Heart right ventricle (tissue), 16 donors: ENCODE measurements at regions not wholly inside any gene's neighbourhood (a gene's known extent, or its start where the extent isn't known, plus 50 kb on each side); places are given as distances from the start of the nearest gene placed in this dataset.

ENCODE experiments used
- ATAC-seq, 8 donors: fragments of 200-7000 bp; cut with Tn5 transposase; one replicate each; pipeline ENCODE4 v1.9.1; 2020; ENCODE audit warnings: mild to moderate bottlenecking in 8 of 8, moderate library complexity in 8 of 8, moderate number of reproducible peaks in 1 of 8
- DNase-seq, 2 donors: peaks; one replicate each; pipeline ENCODE4 v3.0.0-alpha.2; 2020
- H3K27ac ChIP-seq, 10 donors: fragments of 200-600 bp; sonication (generic) in 2 of 10; one replicate each; pipeline versions ENCODE4 v1.5.0 to v1.8.0; 2020 to 2022; ENCODE audit warnings: mild to moderate bottlenecking in 3 of 10
- H3K27me3 ChIP-seq, 7 donors: fragments of 200-600 bp; one replicate each; pipeline ENCODE4 v1.8.0; 2021 to 2022; ENCODE audit warnings: mild to moderate bottlenecking in 2 of 7
- H3K36me3 ChIP-seq, 9 donors: fragments of 200-600 bp; sonication (generic) in 1 of 9; one replicate each; pipeline versions ENCODE4 v1.5.0 to v1.8.0; 2020 to 2022; ENCODE audit warnings: mild to moderate bottlenecking in 2 of 9
- H3K4me1 ChIP-seq, 9 donors: fragments of 200-600 bp; sonication (generic) in 1 of 9; one replicate each; pipeline versions ENCODE4 v1.5.0 to v1.8.0; 2020 to 2022; ENCODE audit warnings: mild to moderate bottlenecking in 4 of 9
- H3K4me3 ChIP-seq, 10 donors: fragments of 200-600 bp; sonication (generic) in 2 of 10; one replicate each; pipeline versions ENCODE4 v1.5.0 to v1.8.0; 2020 to 2022; ENCODE audit warnings: mild to moderate bottlenecking in 7 of 10, moderate library complexity in 2 of 10
- H3K9me3 ChIP-seq, 11 donors: fragments of 200-600 bp in 10 of 11; sonication (generic) in 2 of 11; one replicate each; pipeline versions ENCODE4 v1.5.0 to v1.8.0; 2013 to 2022; ENCODE audit warnings: mild to moderate bottlenecking in 2 of 11, control low read depth in 1 of 11, moderate library complexity in 1 of 11
- CTCF ChIP-seq, 9 donors: fragments of 200-600 bp; sonication (generic) in 2 of 9; IDR thresholded peaks; one replicate each; pipeline versions ENCODE4 v1.5.0 to v1.8.0; 2021 to 2022; ENCODE audit warnings: antibody characterized with exemption in 9 of 9, mild to moderate bottlenecking in 5 of 9, moderate library complexity in 1 of 9
- WGBS, 2 donors: extraction: QIAGEN DNeasy Blood & Tissue Kit; methylation state at CpG; one replicate each; pipeline ENCODE4 v1.1.7; 2013; ENCODE audit warnings: inconsistent platforms in 1 of 2; 5-methylcytosine and 5-hydroxymethylcytosine counted together
- intact Hi-C, 10 donors: fragments of 100-400 bp; cut with DNase I; formaldehyde crosslinking; loops; one replicate each; pipeline versions ENCODE4 v1.11.1 to v1.14.2; 2022
- donor health status: Arrhythmogenic right ventricular cardiomyopathy.
- donor health status: ischemic (EF 13 %, LVEDD 7.1; RV severe dilation, severe dysfunction).
- donor health status: healthy with polysubstance abuse.
- donor health status: DM: no; HTN: yes; CAD: no.
- donor health status: DM: no; HTN: no; CAD: no.
- donor health status: ischemic (EF 25% LVEDD 6.9; RV normal size, moderate dysfunction).
- donor health status: ischemic (EF 25% LVEDD 5.7; RV mildly dilated, moderate dysfunction).
- donor health status: healthy.
- donor health status: DM: yes; HTN: yes; CAD: no.
- donor health status: Ischemic cardiomyopathy.
- donor health status: ischemic (EF 35%, LVEDD 5.7; RV mildly dilated, moderate dysfunction).
- donor health status: nonischemic (EF 11% LVEDD 7.7; RV severe dilation, severe dysfunction).
- donor health status: DM: yes; HTN: yes; CAD: no.
- donor health status: PGD.
- donor health status: ischemic (EF 29% LVEDD 5.4; RV normal size, mild dysfunction).
- donor health status: nonischemic (EF 23%, LVEDD 6.1; RV moderate dilation, normal function).

GRCh38 chr5:102010644-102011043 is 285.4 kb downstream of the SLCO4C1 start:
- H3K9me3 ChIP-seq, result no peaks in the 10 kb centered on the region
- no peak for DNase-seq
- H3K27me3 ChIP-seq, result no peaks in the 10 kb centered on the region
- no peak overlapping the region for H3K27ac ChIP-seq
- TF ChIP-seq CTCF (IDR thresholded peaks at IDR 0.05), result no peak
- ATAC-seq, result no peak
- H3K4me1 ChIP-seq, result no peaks in the 10 kb centered on the region
- H3K4me3 ChIP-seq, result no peak overlapping the region
- intact Hi-C loops, result no loop called here
- H3K36me3 ChIP-seq, result no peaks in the 10 kb centered on the region

DNA sequence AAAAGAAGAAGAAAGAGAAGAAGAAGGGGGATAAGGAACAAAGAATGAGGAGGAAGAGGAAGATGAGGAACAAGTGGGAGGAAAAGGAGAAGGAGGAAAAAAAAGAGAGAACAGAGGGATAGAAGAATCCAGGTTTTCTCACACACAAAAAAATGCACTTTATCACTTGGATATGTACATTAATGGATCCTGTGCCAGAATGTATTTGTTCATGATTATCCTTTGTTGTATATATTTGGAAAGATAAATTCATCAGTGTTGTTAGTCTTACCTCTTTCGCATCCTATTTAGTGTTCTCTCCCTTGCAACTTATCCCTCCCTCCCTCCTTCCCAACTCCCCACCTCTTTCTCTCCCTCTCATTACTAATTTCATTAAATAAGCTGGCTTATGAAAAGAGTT is 298.8 kb downstream of the SLCO4C1 start:
- Histone ChIP-seq H3K27ac (no peak overlapping the region), H3K4me3 (no peak overlapping the region), H3K36me3 (no peaks in the 10 kb centered on the region), H3K9me3 (peaks cover 0 to 4% (median 0%) of the 10 kb centered on the region in 11 donors), H3K4me1 (no peaks in the 10 kb centered on the region), H3K27me3 (no peaks in the 10 kb centered on the region)
- 92 to 100% methylated on average over 1 of the region's 1 CpG for WGBS, 2 donors
- ATAC-seq (no peak), DNase-seq (no peak)
- TF ChIP-seq CTCF (IDR thresholded peaks at IDR 0.05), result no peak
- intact Hi-C loops, result no loop called here

GRCh38 chr5:101995585-101995984 is 300.5 kb downstream of the SLCO4C1 start:
- H3K27me3 ChIP-seq, result no peaks in the 10 kb centered on the region
- H3K4me3 ChIP-seq, result no peak overlapping the region
- no peak for TF ChIP-seq CTCF (IDR thresholded peaks at IDR 0.05)
- 57 to 58% methylated on average over 2 of the region's 2 CpGs for WGBS, 2 donors
- peaks cover 0 to 4% (median 0%) of the 10 kb centered on the region in 11 donors for H3K9me3 ChIP-seq
- H3K27ac ChIP-seq, result no peak overlapping the region
- no peak for ATAC-seq
- intact Hi-C loops, result no loop called here
- no peaks in the 10 kb centered on the region for H3K4me1 ChIP-seq
- no peaks in the 10 kb centered on the region for H3K36me3 ChIP-seq
- DNase-seq, result no peak

- DNase-seq (no peak), ATAC-seq (no peak)
- Histone ChIP-seq H3K36me3 (no peaks in the 10 kb centered on the region), H3K4me1 (no peaks in the 10 kb centered on the region), H3K4me3 (no peak overlapping the region), H3K9me3 (peaks cover 0 to 4% (median 0%) of the 10 kb centered on the region in 11 donors), H3K27me3 (no peaks in the 10 kb centered on the region), H3K27ac (no peak overlapping the region)
- intact Hi-C loops, result no loop called here
- no peak for TF ChIP-seq CTCF (IDR thresholded peaks at IDR 0.05)
- 61 to 69% methylated on average over 1 of the region's 1 CpG for WGBS, 2 donors
Observed at GRCh38 chr5:101991486-101991885, 304.6 kb downstream of the SLCO4C1 start.

- intact Hi-C loops, result no loop called here
- ATAC-seq, result no peak
- 74 to 75% methylated on average over 1 of the region's 1 CpG for WGBS, 2 donors
- Histone ChIP-seq H3K9me3 (peaks cover 0 to 4% (median 0%) of the 10 kb centered on the region in 11 donors), H3K27me3 (no peaks in the 10 kb centered on the region), H3K27ac (no peak overlapping the region), H3K36me3 (no peaks in the 10 kb centered on the region), H3K4me1 (no peaks in the 10 kb centered on the region), H3K4me3 (no peak overlapping the region)
- DNase-seq, result no peak
- TF ChIP-seq CTCF (IDR thresholded peaks at IDR 0.05), result no peak
Observed at GRCh38 chr5:101989659-101990058, 306.4 kb downstream of the SLCO4C1 start.
